Hematopoietic multipotent progenitor cell treated with erythropoietin and hydrocortisone succinate and interleukin-3 and kit ligand, for 4 days (in vitro differentiated cells): ENCODE measurements at regions not wholly inside any gene's neighbourhood (a gene's known extent, or its start where the extent isn't known, plus 50 kb on each side); places are given as distances from the start of the nearest gene placed in this dataset.

Experiments used
- DNase-seq: peaks from one replicate; pipeline ENCODE4 v3.0.0-alpha.2; 2015

GRCh38 chr1:39085174-39085573, 59.0 kb downstream of the NDUFS5 start:
- no peak for DNase-seq

GRCh38 chr1:39086386-39086785, 60.2 kb downstream of the NDUFS5 start:
- no peak for DNase-seq

GRCh38 chr1:39086865-39087409, 60.8 kb downstream of the NDUFS5 start:
- no peak for DNase-seq

GRCh38 chr1:39087435-39087834, 61.3 kb downstream of the NDUFS5 start:
- no peak for DNase-seq

GRCh38 chr1:39088658-39089057, 62.5 kb downstream of the NDUFS5 start:
- peak; percentile 48 for DNase-seq

GRCh38 chr1:39089931-39090521, 63.9 kb downstream of the NDUFS5 start:
- no peak for DNase-seq

GRCh38 chr1:39090757-39091380, 64.7 kb downstream of the NDUFS5 start:
- peak; percentile 66 for DNase-seq

- peak; percentile 93 for DNase-seq
These were observed 65.9 kb downstream of the NDUFS5 start for GRCh38 chr1:39091845-39092645.

- DNase-seq = no peak
These were observed 68.5 kb downstream of the NDUFS5 start for GRCh38 chr1:39094685-39095084.

- DNase-seq = peak; percentile 90
These were observed 72.5 kb downstream of the NDUFS5 start for GRCh38 chr1:39098546-39099250.

- DNase-seq = peak; percentile 87
These were observed 76.6 kb downstream of the NDUFS5 start for GRCh38 chr1:39102537-39103327.

GRCh38 chr1:39103328-39104157, 77.4 kb downstream of the NDUFS5 start:
- no peak for DNase-seq

- DNase-seq = no peak
These were observed 78.3 kb downstream of the NDUFS5 start for GRCh38 chr1:39104158-39105060.

GRCh38 chr1:39105061-39105840, 79.1 kb downstream of the NDUFS5 start:
- peak; percentile 79 for DNase-seq

- DNase-seq = peak; percentile 67
These were observed 80.0 kb downstream of the NDUFS5 start for GRCh38 chr1:39105841-39106765.

GRCh38 chr1:39106801-39107327, 80.7 kb downstream of the NDUFS5 start:
- DNase-seq = no peak

- no peak for DNase-seq
These were observed 81.5 kb downstream of the NDUFS5 start for GRCh38 chr1:39107341-39108290.
